SJCRH30 (cell line): ENCODE measurements at regions not wholly inside any gene's neighbourhood (a gene's known extent, or its start where the extent isn't known, plus 50 kb on each side); places are given as distances from the start of the nearest gene placed in this dataset.

Experiments used
- DNase-seq, 2 experiments: peaks; one replicate each; pipeline ENCODE4 v3.0.0-alpha.2; 2015 to 2020
- H3K27ac ChIP-seq: fragments of 250-450 bp; sonication (Bioruptor Pico); 2 replicates; pipeline ENCODE4 v1.5.1; 2020; ENCODE audit warnings: mild to moderate bottlenecking, moderate library complexity
- H3K27me3 ChIP-seq: fragments of 250-450 bp; sonication (Bioruptor Pico); 2 replicates; pipeline ENCODE4 v1.5.1; 2020; ENCODE audit warnings: mild to moderate bottlenecking, moderate library complexity
- H3K36me3 ChIP-seq: fragments of 250-450 bp; sonication (Bioruptor Pico); 2 replicates; pipeline ENCODE4 v1.5.1; 2020; ENCODE audit warnings: mild to moderate bottlenecking, moderate library complexity
- H3K4me1 ChIP-seq: fragments of 250-450 bp; sonication (Bioruptor Pico); 2 replicates; pipeline ENCODE4 v1.5.1; 2020; ENCODE audit warnings: mild to moderate bottlenecking, moderate library complexity
- H3K4me3 ChIP-seq: fragments of 250-450 bp; sonication (Bioruptor Pico); 2 replicates; pipeline ENCODE4 v1.5.1; 2020; ENCODE audit warnings: mild to moderate bottlenecking, moderate library complexity
- H3K9me3 ChIP-seq: fragments of 250-450 bp; sonication (Bioruptor Pico); replicated peaks from 2 replicates; pipeline ENCODE4 v1.5.1; 2020; ENCODE audit warnings: mild to moderate bottlenecking, moderate library complexity

- Histone ChIP-seq H3K4me1 (no peaks in the 10 kb centered on the region), H3K4me3 (no peak overlapping the region), H3K9me3 (no peaks in the 10 kb centered on the region), H3K27ac (no peak overlapping the region), H3K27me3 (no peaks in the 10 kb centered on the region), H3K36me3 (no peaks in the 10 kb centered on the region)
- no peak for DNase-seq
Measured at GRCh38 chr5:118043531-118043930, 944.8 kb downstream of the DTWD2 start.

DNA sequence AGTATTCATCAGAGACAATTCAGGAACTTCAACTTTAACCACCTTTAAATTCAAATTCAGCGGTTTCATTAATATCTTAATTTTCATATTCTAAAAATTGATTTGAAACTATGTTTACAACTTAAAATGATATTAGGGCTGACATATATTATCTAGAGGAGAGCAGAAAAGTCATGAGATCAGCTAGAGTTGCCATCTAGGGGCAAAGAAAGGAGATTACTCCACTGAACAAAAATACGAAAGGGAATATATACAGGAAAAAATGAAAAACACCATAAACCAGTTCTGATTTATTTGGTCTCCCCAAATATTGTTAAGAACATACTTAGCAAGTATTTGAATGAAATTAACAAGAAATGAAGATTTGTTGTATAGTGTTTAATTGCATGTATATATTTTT is 946.3 kb downstream of the DTWD2 start:
- Histone ChIP-seq H3K4me3 (no peak overlapping the region), H3K4me1 (no peaks in the 10 kb centered on the region), H3K36me3 (no peaks in the 10 kb centered on the region), H3K27ac (no peak overlapping the region), H3K9me3 (no peaks in the 10 kb centered on the region), H3K27me3 (no peaks in the 10 kb centered on the region)
- DNase-seq, result peak in 1 of 2 experiments; percentile 6

DNA sequence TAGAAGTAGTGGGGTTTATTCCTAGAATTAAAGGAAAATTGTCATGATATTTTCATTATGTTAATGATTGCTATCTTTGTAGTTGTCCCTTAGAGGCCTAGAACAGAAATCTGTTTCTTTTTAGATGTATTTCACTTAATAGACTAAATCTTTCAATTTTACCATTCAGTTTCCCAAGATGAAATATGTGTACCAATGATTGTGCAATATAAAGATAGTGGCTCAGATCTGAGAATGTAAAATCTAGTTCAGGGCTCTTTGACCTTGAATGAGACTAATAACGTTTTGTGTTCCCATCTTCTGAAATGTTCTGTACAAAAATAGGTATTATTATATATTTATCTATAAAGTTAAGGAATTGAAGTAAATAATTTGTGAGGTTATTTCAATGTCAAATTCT is 947.9 kb downstream of the DTWD2 start:
- no peaks in the 10 kb centered on the region for H3K36me3 ChIP-seq
- no peak overlapping the region for H3K4me3 ChIP-seq
- no peaks in the 10 kb centered on the region for H3K4me1 ChIP-seq
- no peaks in the 10 kb centered on the region for H3K27me3 ChIP-seq
- no peaks in the 10 kb centered on the region for H3K9me3 ChIP-seq
- H3K27ac ChIP-seq, result no peak overlapping the region
- DNase-seq, result no peak

- H3K4me3 ChIP-seq, result no peak overlapping the region
- no peak for DNase-seq
Measured at GRCh38 chr5:118033686-118034338, 954.5 kb downstream of the DTWD2 start.

GRCh38 chr5:118029807-118030206 is 958.5 kb downstream of the DTWD2 start:
- H3K27ac ChIP-seq, result no peak overlapping the region
- H3K27me3 ChIP-seq, result no peaks in the 10 kb centered on the region
- no peaks in the 10 kb centered on the region for H3K36me3 ChIP-seq
- no peaks in the 10 kb centered on the region for H3K9me3 ChIP-seq
- DNase-seq, result no peak
- no peak overlapping the region for H3K4me3 ChIP-seq
- peaks cover 4% of the 10 kb centered on the region; the same call in 1 of the 2 replicates for H3K4me1 ChIP-seq

More at GRCh38 chr5:118033686-118034338, 954.5 kb downstream of the DTWD2 start:
- Histone ChIP-seq H3K9me3 (no peaks in the 10 kb centered on the region), H3K36me3 (no peaks in the 10 kb centered on the region), H3K4me1 (no peaks in the 10 kb centered on the region), H3K27me3 (no peaks in the 10 kb centered on the region), H3K27ac (no peak overlapping the region)

- Histone ChIP-seq H3K36me3 (no peaks in the 10 kb centered on the region), H3K27me3 (no peaks in the 10 kb centered on the region), H3K9me3 (no peaks in the 10 kb centered on the region), H3K4me1 (peaks cover 4% of the 10 kb centered on the region; the same call in 1 of the 2 replicates), H3K4me3 (no peak overlapping the region), H3K27ac (no peak overlapping the region)
- no peak for DNase-seq
Measured at GRCh38 chr5:118022062-118022461, 966.3 kb downstream of the DTWD2 start.

- H3K36me3 ChIP-seq, result no peaks in the 10 kb centered on the region
- no peak overlapping the region for H3K27ac ChIP-seq
- no peak overlapping the region for H3K4me3 ChIP-seq
- no peaks in the 10 kb centered on the region for H3K9me3 ChIP-seq
- DNase-seq, result no peak
- no peaks in the 10 kb centered on the region for H3K27me3 ChIP-seq
- no peaks in the 10 kb centered on the region for H3K4me1 ChIP-seq
Measured at GRCh38 chr5:118017536-118017935, 970.8 kb downstream of the DTWD2 start.

DNA sequence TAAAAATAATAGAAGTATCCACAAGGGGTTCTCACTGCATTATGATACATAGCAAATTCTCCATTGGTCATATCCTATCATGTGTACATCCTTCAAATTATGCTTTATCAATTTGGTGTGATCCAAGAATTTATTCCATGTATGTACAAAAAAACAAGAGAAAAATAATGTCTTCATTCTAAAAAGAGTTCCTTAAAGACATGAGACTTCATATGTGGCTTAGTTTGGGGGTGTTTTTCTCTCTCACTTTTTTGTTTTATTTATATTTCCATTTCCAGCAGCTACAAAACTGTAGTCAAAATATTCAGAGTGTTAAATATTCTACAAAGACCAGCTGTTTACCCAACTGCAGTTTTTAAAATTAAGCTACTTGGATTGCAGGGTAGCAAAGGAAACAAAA is 972.0 kb downstream of the DTWD2 start:
- DNase-seq, result no peak
- no peaks in the 10 kb centered on the region for H3K9me3 ChIP-seq
- H3K4me3 ChIP-seq, result no peak overlapping the region
- no peaks in the 10 kb centered on the region for H3K27me3 ChIP-seq
- H3K27ac ChIP-seq, result no peak overlapping the region
- no peaks in the 10 kb centered on the region for H3K4me1 ChIP-seq
- no peaks in the 10 kb centered on the region for H3K36me3 ChIP-seq

GRCh38 chr5:118015511-118015910 is 972.8 kb downstream of the DTWD2 start:
- Histone ChIP-seq H3K27ac (no peak overlapping the region), H3K4me3 (no peak overlapping the region)
- no peak for DNase-seq

GRCh38 chr5:118009741-118010297 is 978.5 kb downstream of the DTWD2 start:
- no peaks in the 10 kb centered on the region for H3K9me3 ChIP-seq
- no peak for DNase-seq
- H3K27ac ChIP-seq, result no peak overlapping the region
- H3K4me1 ChIP-seq, result peaks cover 4% of the 10 kb centered on the region; the same call in 1 of the 2 replicates
- no peaks in the 10 kb centered on the region for H3K36me3 ChIP-seq
- H3K27me3 ChIP-seq, result no peaks in the 10 kb centered on the region
- no peak overlapping the region for H3K4me3 ChIP-seq

More at GRCh38 chr5:118015511-118015910, 972.8 kb downstream of the DTWD2 start:
- Histone ChIP-seq H3K27me3 (no peaks in the 10 kb centered on the region), H3K36me3 (no peaks in the 10 kb centered on the region), H3K9me3 (no peaks in the 10 kb centered on the region), H3K4me1 (no peaks in the 10 kb centered on the region)

DNA sequence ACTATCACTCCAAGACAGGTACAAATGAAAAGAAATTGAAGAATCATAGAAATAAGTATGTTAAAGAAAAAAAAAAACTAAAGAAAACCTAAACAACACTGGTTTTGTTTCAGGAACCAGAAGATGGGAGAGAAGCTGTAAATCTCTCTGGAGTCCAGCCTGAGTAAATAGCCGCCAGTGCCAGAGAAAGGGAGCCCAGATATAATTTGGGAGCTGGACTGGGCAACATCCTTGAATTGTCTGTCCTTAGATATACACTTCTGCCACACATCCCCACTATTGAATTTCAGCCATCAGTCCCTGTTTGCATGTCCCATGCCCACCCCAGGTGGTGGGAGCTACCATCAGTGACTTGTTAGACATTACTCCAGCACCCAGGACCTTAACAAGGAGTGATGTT is 979.6 kb downstream of the DTWD2 start:
- no peak overlapping the region for H3K27ac ChIP-seq
- H3K4me1 ChIP-seq, result peaks cover 4% of the 10 kb centered on the region; the same call in 1 of the 2 replicates
- no peaks in the 10 kb centered on the region for H3K27me3 ChIP-seq
- H3K9me3 ChIP-seq, result no peaks in the 10 kb centered on the region
- no peaks in the 10 kb centered on the region for H3K36me3 ChIP-seq
- H3K4me3 ChIP-seq, result no peak overlapping the region
- DNase-seq, result no peak

DNA sequence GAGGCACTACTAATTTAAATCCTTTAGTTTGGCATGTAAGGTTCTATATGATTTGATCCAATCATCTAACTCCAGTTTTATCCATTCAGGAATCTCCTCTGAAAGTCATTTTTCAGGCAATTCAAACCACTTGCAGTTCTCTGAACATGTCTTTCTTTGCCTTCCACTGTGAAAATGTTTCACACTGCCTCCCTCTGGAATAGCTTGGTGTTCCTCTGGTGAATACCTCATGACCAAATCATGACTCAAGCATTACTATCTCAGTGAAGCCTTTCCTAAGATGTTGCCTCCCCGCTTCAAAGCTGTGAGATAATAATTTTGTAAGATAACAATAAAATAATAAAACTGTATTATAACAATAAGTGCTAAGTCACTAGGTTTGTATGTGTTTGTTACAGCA is 981.1 kb downstream of the DTWD2 start:
- no peaks in the 10 kb centered on the region for H3K36me3 ChIP-seq
- no peak for DNase-seq
- H3K27me3 ChIP-seq, result no peaks in the 10 kb centered on the region
- no peak overlapping the region for H3K27ac ChIP-seq
- peaks cover 4% of the 10 kb centered on the region; the same call in 1 of the 2 replicates for H3K4me1 ChIP-seq
- no peaks in the 10 kb centered on the region for H3K9me3 ChIP-seq
- H3K4me3 ChIP-seq, result no peak overlapping the region

GRCh38 chr5:118006219-118006618 is 982.1 kb downstream of the DTWD2 start:
- DNase-seq, result no peak
- H3K4me3 ChIP-seq, result no peak overlapping the region
- no peaks in the 10 kb centered on the region for H3K9me3 ChIP-seq
- H3K4me1 ChIP-seq, result peaks cover 8% of the 10 kb centered on the region; the same call in 1 of the 2 replicates
- no peaks in the 10 kb centered on the region for H3K36me3 ChIP-seq
- no peaks in the 10 kb centered on the region for H3K27me3 ChIP-seq
- H3K27ac ChIP-seq, result no peak overlapping the region

- Histone ChIP-seq H3K27me3 (no peaks in the 10 kb centered on the region), H3K4me3 (no peak overlapping the region), H3K4me1 (peaks cover 11% of the 10 kb centered on the region; the same call in 1 of the 2 replicates), H3K36me3 (no peaks in the 10 kb centered on the region), H3K9me3 (no peaks in the 10 kb centered on the region), H3K27ac (no peak overlapping the region)
- peak; percentile 21 to 38 for DNase-seq
Measured at GRCh38 chr5:117999939-118000549, 988.3 kb downstream of the DTWD2 start.

- no peak for DNase-seq
- Histone ChIP-seq H3K36me3 (no peaks in the 10 kb centered on the region), H3K4me3 (no peak overlapping the region), H3K4me1 (no peaks in the 10 kb centered on the region), H3K27ac (no peak overlapping the region), H3K27me3 (no peaks in the 10 kb centered on the region), H3K9me3 (no peaks in the 10 kb centered on the region)
Measured at GRCh38 chr5:117982691-117983090, 1005.7 kb downstream of the DTWD2 start.
